ENCODE measurements at regions not wholly inside any gene's neighbourhood (a gene's known extent, or its start where the extent isn't known, plus 50 kb on each side); places are given as distances from the start of the nearest gene placed in this dataset.

DNA sequence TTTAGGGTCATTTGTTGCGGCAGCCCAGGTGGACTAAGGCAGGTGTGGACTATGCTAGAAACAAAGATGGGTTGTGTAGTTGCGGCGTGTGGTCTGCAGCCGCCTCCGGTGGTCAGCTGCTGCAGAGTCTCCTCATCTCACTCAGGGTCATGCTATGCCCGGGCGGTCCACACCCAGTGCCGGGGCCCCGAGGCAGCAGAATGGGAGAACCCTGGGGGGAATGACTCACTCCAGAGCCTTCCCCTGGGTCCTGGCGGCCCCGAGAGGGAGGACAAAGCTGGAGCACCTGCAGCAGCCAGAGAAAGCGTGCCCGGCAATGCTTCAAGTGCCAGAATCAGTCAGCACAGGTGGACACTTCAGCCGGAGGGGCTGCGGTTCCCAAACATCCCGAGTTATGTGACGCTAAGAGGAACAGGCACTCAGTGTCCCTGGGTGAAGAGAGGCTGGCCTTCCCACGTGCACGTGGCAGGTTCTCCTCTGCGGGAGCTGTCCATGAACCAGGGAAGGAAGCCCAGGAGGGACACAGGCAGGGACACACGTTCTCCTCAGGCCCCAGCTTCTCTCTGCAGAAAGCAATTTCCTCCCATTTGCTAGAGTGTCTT, 289.6 kb upstream of the B3GAT1 start:
- CTCF ChIA-PET: no interaction called here
- POLR2A ChIA-PET: interaction anchor here (0.7 kb wide), 1 partner anchor 99 kb away, joined by 3 read pairs; no protein-coding TSS in a partner anchor
- TF ChIP-seq, protein P1, sequence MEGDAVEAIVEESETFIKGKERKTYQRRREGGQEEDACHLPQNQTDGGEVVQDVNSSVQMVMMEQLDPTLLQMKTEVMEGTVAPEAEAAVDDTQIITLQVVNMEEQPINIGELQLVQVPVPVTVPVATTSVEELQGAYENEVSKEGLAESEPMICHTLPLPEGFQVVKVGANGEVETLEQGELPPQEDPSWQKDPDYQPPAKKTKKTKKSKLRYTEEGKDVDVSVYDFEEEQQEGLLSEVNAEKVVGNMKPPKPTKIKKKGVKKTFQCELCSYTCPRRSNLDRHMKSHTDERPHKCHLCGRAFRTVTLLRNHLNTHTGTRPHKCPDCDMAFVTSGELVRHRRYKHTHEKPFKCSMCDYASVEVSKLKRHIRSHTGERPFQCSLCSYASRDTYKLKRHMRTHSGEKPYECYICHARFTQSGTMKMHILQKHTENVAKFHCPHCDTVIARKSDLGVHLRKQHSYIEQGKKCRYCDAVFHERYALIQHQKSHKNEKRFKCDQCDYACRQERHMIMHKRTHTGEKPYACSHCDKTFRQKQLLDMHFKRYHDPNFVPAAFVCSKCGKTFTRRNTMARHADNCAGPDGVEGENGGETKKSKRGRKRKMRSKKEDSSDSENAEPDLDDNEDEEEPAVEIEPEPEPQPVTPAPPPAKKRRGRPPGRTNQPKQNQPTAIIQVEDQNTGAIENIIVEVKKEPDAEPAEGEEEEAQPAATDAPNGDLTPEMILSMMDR (IDR thresholded peaks at IDR 0.05; ENCODE audit: unreplicated experiment): no peak
- Mint-ChIP-seq H3K4me1 (ENCODE audit: insufficient read depth, unreplicated experiment) (no peaks in the 10 kb centered on the region), H3K27me3 (ENCODE audit: insufficient read depth, unreplicated experiment) (no peaks in the 10 kb centered on the region), H3K27ac (ENCODE audit: low read depth, unreplicated experiment) (no peak overlapping the region), H3K9me3 (ENCODE audit: unreplicated experiment) (peaks cover 24% of the 10 kb centered on the region), H3K36me3 (ENCODE audit: insufficient read depth, unreplicated experiment) (peaks cover 6% of the 10 kb centered on the region), H3K4me3 (ENCODE audit: unreplicated experiment) (no peak overlapping the region)
- BruUV-seq (replicated peaks): no TSS peak
- no peak for DNase-seq (ENCODE audit: unreplicated experiment)
- intact Hi-C loops (cut with micrococcal nuclease): no loop called here

DNA sequence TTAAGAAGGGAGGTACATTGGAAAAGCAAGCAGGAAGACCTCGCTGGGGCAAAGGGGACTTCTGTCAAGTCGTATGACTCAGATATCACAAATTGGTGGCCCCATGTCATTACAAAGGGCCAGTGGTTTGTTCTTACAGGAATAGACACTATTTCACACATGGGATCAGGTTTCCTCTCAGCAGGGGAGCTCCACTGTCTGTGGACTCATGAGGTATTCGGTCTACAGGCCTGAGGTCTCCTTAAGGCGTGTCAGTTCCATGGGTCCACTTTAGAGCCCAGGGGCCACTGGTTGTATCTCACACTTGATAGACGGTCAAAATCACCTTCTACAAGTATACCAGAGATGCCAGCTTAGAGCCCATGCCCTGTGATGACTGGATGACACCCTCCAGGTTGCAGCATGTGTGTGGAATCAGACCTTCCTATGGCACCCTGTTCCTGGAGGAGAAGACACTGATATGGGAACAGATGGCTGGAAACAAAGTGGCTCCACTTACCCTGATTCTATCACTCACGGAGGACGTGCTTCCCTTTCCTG, 288.1 kb upstream of the B3GAT1 start:
- no TSS peak for BruUV-seq (replicated peaks)
- Mint-ChIP-seq H3K27me3 (ENCODE audit: insufficient read depth, unreplicated experiment) (no peaks in the 10 kb centered on the region), H3K4me3 (ENCODE audit: unreplicated experiment) (no peak overlapping the region), H3K36me3 (ENCODE audit: insufficient read depth, unreplicated experiment) (peaks cover 6% of the 10 kb centered on the region), H3K9me3 (ENCODE audit: unreplicated experiment) (peaks cover 30% of the 10 kb centered on the region), H3K4me1 (ENCODE audit: insufficient read depth, unreplicated experiment) (no peaks in the 10 kb centered on the region), H3K27ac (ENCODE audit: low read depth, unreplicated experiment) (no peak overlapping the region)
- ChIA-PET CTCF (no interaction called here), POLR2A (no interaction called here)
- intact Hi-C loops (cut with micrococcal nuclease): no loop called here
- peak; percentile 1 for DNase-seq (ENCODE audit: unreplicated experiment)
- TF ChIP-seq, protein P1 (IDR thresholded peaks at IDR 0.05; ENCODE audit: unreplicated experiment): no peak

DNA sequence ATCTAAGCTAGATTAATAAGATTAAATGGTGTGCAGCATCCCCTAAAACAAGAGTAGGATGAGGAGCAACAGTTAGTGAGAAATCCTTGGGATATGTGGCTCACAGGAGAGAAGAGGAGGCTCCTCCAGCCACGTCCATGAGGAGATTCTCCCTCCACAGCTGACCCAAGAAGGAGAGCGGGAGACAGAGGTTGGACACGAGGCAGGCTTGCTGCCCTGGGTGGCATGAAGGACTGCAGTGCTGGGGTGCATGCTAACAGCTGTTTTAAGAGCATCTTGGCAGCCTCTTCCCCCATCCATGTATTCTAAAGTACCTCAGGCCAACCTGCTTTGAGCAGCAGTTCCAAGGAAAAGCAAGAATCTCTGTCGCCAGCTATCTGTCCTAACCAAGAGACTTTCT, 284.4 kb upstream of the B3GAT1 start:
- Mint-ChIP-seq H3K27ac (ENCODE audit: low read depth, unreplicated experiment) (no peak overlapping the region), H3K4me3 (ENCODE audit: unreplicated experiment) (no peak overlapping the region), H3K4me1 (ENCODE audit: insufficient read depth, unreplicated experiment) (no peaks in the 10 kb centered on the region), H3K9me3 (ENCODE audit: unreplicated experiment) (peaks cover 44% of the 10 kb centered on the region), H3K27me3 (ENCODE audit: insufficient read depth, unreplicated experiment) (no peaks in the 10 kb centered on the region), H3K36me3 (ENCODE audit: insufficient read depth, unreplicated experiment) (peaks cover 6% of the 10 kb centered on the region)
- DNase-seq (ENCODE audit: unreplicated experiment): no peak
- ChIA-PET CTCF (no interaction called here), POLR2A (no interaction called here)
- BruUV-seq (replicated peaks): no TSS peak
- TF ChIP-seq, protein P1 (IDR thresholded peaks at IDR 0.05; ENCODE audit: unreplicated experiment): no peak
- intact Hi-C loops (cut with micrococcal nuclease): no loop called here

DNA sequence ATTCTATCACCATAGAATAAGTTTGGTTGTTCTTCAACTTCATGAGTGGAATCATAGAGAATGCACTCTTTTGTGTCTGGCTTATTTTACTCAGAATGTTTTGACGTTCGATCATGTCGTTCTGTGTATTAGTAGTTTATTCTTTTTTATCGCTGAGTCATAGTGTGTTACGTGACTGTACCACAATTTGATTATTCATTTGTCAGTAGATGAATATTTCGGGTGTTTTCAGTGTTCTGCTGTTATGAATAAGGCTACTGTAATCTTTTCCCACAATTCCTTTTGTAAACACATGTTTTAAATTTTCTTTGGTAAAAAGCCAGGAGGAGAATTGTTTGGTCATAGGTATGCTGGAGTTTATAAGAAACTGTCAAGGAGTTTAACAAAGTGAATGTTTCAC, 279.9 kb upstream of the B3GAT1 start:
- no peaks in the 10 kb centered on the region for H3K4me1 Mint-ChIP-seq (ENCODE audit: insufficient read depth, unreplicated experiment)
- no peak overlapping the region for H3K27ac Mint-ChIP-seq (ENCODE audit: low read depth, unreplicated experiment)
- peak; percentile 13 for DNase-seq (ENCODE audit: unreplicated experiment)
- POLR2A ChIA-PET: no interaction called here
- CTCF ChIA-PET: interaction anchor here (0.7 kb wide), 1 partner anchor 51 kb away, joined by 3 read pairs; no protein-coding TSS in a partner anchor
- peaks cover 6% of the 10 kb centered on the region for H3K36me3 Mint-ChIP-seq (ENCODE audit: insufficient read depth, unreplicated experiment)
- H3K4me3 Mint-ChIP-seq (ENCODE audit: unreplicated experiment): no peak overlapping the region
- intact Hi-C loops (cut with micrococcal nuclease): no loop called here
- BruUV-seq (replicated peaks): no TSS peak
- TF ChIP-seq, protein P1 (IDR thresholded peaks at IDR 0.05; ENCODE audit: unreplicated experiment): no peak
- peaks cover 24% of the 10 kb centered on the region for H3K9me3 Mint-ChIP-seq (ENCODE audit: unreplicated experiment)
- no peaks in the 10 kb centered on the region for H3K27me3 Mint-ChIP-seq (ENCODE audit: insufficient read depth, unreplicated experiment)

Data from MCF 10A (cell line).